Aorta (tissue), 5 donors: ENCODE measurements at regions not wholly inside any gene's neighbourhood (a gene's known extent, or its start where the extent isn't known, plus 50 kb on each side); places are given as distances from the start of the nearest gene placed in this dataset.

Experiments
- ATAC-seq: fragments of 200-7000 bp; cut with Tn5 transposase; one replicate; pipeline ENCODE4 v1.9.1; 2022; ENCODE audit warnings: moderate library complexity; ENCODE audit not compliant: low FRiP score
- DNase-seq, 2 donors: peaks; one replicate each; pipeline ENCODE4 v3.0.0-alpha.2; 2020
- H3K27ac ChIP-seq, 2 donors: one replicate each; pipeline ENCODE4 v1.5.1; 2013; ENCODE audit warnings: low read length in 2 of 2, mild to moderate bottlenecking in 2 of 2, moderate library complexity in 2 of 2, control low read depth in 1 of 2, inconsistent platforms in 1 of 2, low read depth in 1 of 2
- H3K27me3 ChIP-seq, 2 donors: one replicate each; pipeline ENCODE4 v1.6.1; 2013; ENCODE audit warnings: control low read depth in 1 of 2, low read length in 1 of 2, mild to moderate bottlenecking in 1 of 2, moderate library complexity in 1 of 2; ENCODE audit not compliant: insufficient read depth in 2 of 2, control insufficient read depth in 1 of 2
- H3K36me3 ChIP-seq, 2 donors: one replicate each; pipeline ENCODE4 v1.6.1; 2013; ENCODE audit warnings: control low read depth in 1 of 2, low read length in 1 of 2, mild to moderate bottlenecking in 1 of 2; ENCODE audit not compliant: insufficient read depth in 2 of 2, control insufficient read depth in 1 of 2
- H3K4me1 ChIP-seq, 2 donors: one replicate each; pipeline ENCODE4 v1.6.1; 2013; ENCODE audit warnings: low read length in 2 of 2, control low read depth in 1 of 2, mild to moderate bottlenecking in 1 of 2, moderate library complexity in 1 of 2; ENCODE audit not compliant: insufficient read depth in 2 of 2, control insufficient read depth in 1 of 2
- H3K4me3 ChIP-seq, 2 donors: one replicate each; pipeline ENCODE4 v1.5.1; 2013; ENCODE audit warnings: low read length in 2 of 2, control low read depth in 1 of 2, mild to moderate bottlenecking in 1 of 2
- H3K9me3 ChIP-seq: one replicate; pipeline ENCODE4 v1.6.1; 2013; ENCODE audit warnings: mild to moderate bottlenecking, low read length; ENCODE audit not compliant: control insufficient read depth
- WGBS, 2 donors: extraction: QIAGEN DNeasy Blood & Tissue Kit; methylation state at CpG; one replicate each; pipeline ENCODE4 v1.1.7; 2013; 5-methylcytosine and 5-hydroxymethylcytosine counted together
- intact Hi-C, 2 donors: fragments of 100-400 bp; cut with DNase I; formaldehyde crosslinking; loops; one replicate each; pipeline versions ENCODE4 v1.14.2 to v1.15.0; 2022
- donor health status: healthy with polysubstance abuse.
- donor health status: Bipolar disorder and iron deficiency.
- donor health status: DM: no; HTN: no; CAD: no.
- donor health status: DM: no; HTN: no; CAD: no.
- donor health status: DM: yes; HTN: yes; CAD: no.

GRCh38 chr5:114261989-114262388, 99.9 kb upstream of the KCNN2 start:
- 74 to 77% methylated on average over 3 of the region's 3 CpGs for WGBS, 2 donors
- intact Hi-C loops = no loop called here

GRCh38 chr5:114265432-114266060, 96.3 kb upstream of the KCNN2 start:
- WGBS, 2 donors = 30 to 41% methylated on average over 2 of the region's 2 CpGs

More at GRCh38 chr5:114261989-114262388, 99.9 kb upstream of the KCNN2 start:
- H3K4me1 ChIP-seq = no peaks in the 10 kb centered on the region
- DNase-seq (no peak), ATAC-seq (no peak)
- no peak overlapping the region for H3K27ac ChIP-seq
- H3K27me3 ChIP-seq = no peaks in the 10 kb centered on the region
- H3K36me3 ChIP-seq = no peaks in the 10 kb centered on the region
- H3K4me3 ChIP-seq = no peak overlapping the region
- no peaks in the 10 kb centered on the region for H3K9me3 ChIP-seq

GRCh38 chr5:114266374-114266773, 95.5 kb upstream of the KCNN2 start:
- DNase-seq (no peak), ATAC-seq (no peak)
- Histone ChIP-seq H3K9me3 (peaks cover 3% of the 10 kb centered on the region), H3K36me3 (no peaks in the 10 kb centered on the region), H3K27ac (no peak overlapping the region), H3K27me3 (no peaks in the 10 kb centered on the region), H3K4me1 (peaks cover 0 to 2% of the 10 kb centered on the region in 2 donors), H3K4me3 (no peak overlapping the region)
- intact Hi-C loops = no loop called here
- WGBS, 2 donors = 78 to 83% methylated on average over 1 of the region's 1 CpG

More at GRCh38 chr5:114265432-114266060, 96.3 kb upstream of the KCNN2 start:
- intact Hi-C loops = no loop called here
- Histone ChIP-seq H3K4me1 (peaks cover 0 to 2% of the 10 kb centered on the region in 2 donors), H3K27me3 (no peaks in the 10 kb centered on the region), H3K4me3 (no peak overlapping the region), H3K36me3 (no peaks in the 10 kb centered on the region), H3K27ac (no peak overlapping the region), H3K9me3 (peaks cover 3% of the 10 kb centered on the region)
- ATAC-seq (no peak), DNase-seq (no peak)

GRCh38 chr5:114296191-114296590, 65.7 kb upstream of the KCNN2 start:
- no peak for DNase-seq
- H3K9me3 ChIP-seq = no peaks in the 10 kb centered on the region
- no peaks in the 10 kb centered on the region for H3K27me3 ChIP-seq
- WGBS, 2 donors = 53 to 60% methylated on average over 1 of the region's 1 CpG
- intact Hi-C loops = no loop called here
- no peak overlapping the region for H3K4me3 ChIP-seq
- no peaks in the 10 kb centered on the region for H3K4me1 ChIP-seq
- no peak for ATAC-seq
- no peaks in the 10 kb centered on the region for H3K36me3 ChIP-seq
- H3K27ac ChIP-seq = no peak overlapping the region

- ATAC-seq (no peak), DNase-seq (no peak)
- WGBS, 2 donors = 63 to 65% methylated on average over 3 of the region's 3 CpGs
- no peaks in the 10 kb centered on the region for H3K4me1 ChIP-seq
- no peak overlapping the region for H3K27ac ChIP-seq
- H3K27me3 ChIP-seq = no peaks in the 10 kb centered on the region
- intact Hi-C loops = no loop called here
- no peak overlapping the region for H3K4me3 ChIP-seq
- H3K36me3 ChIP-seq = no peaks in the 10 kb centered on the region
- no peaks in the 10 kb centered on the region for H3K9me3 ChIP-seq
Measured at GRCh38 chr5:114297915-114298314, 64.0 kb upstream of the KCNN2 start.

GRCh38 chr5:114305402-114306207, 56.3 kb upstream of the KCNN2 start:
- no peak overlapping the region for H3K27ac ChIP-seq
- H3K4me3 ChIP-seq = no peak overlapping the region
- WGBS, 2 donors = 50 to 77% methylated on average over 1 of the region's 1 CpG
- no peaks in the 10 kb centered on the region for H3K4me1 ChIP-seq
- no peaks in the 10 kb centered on the region for H3K9me3 ChIP-seq
- ATAC-seq (no peak), DNase-seq (no peak)
- no peaks in the 10 kb centered on the region for H3K27me3 ChIP-seq
- no peaks in the 10 kb centered on the region for H3K36me3 ChIP-seq
- intact Hi-C loops = no loop called here

- intact Hi-C loops = no loop called here
Measured at GRCh38 chr5:114308017-114308416, 53.9 kb upstream of the KCNN2 start.

GRCh38 chr5:114308508-114308907, 53.4 kb upstream of the KCNN2 start:
- Histone ChIP-seq H3K36me3 (no peaks in the 10 kb centered on the region), H3K27me3 (no peaks in the 10 kb centered on the region), H3K4me1 (no peaks in the 10 kb centered on the region), H3K27ac (no peak overlapping the region), H3K9me3 (no peaks in the 10 kb centered on the region), H3K4me3 (no peak overlapping the region)
- no peak for ATAC-seq
- intact Hi-C loops = no loop called here
- no peak for DNase-seq
- 96 to 100% methylated on average over 1 of the region's 1 CpG for WGBS, 2 donors

More at GRCh38 chr5:114308017-114308416, 53.9 kb upstream of the KCNN2 start:
- Histone ChIP-seq H3K27ac (no peak overlapping the region), H3K9me3 (no peaks in the 10 kb centered on the region), H3K4me3 (no peak overlapping the region), H3K36me3 (no peaks in the 10 kb centered on the region), H3K27me3 (no peaks in the 10 kb centered on the region), H3K4me1 (no peaks in the 10 kb centered on the region)
- ATAC-seq (no peak), DNase-seq (no peak)
- 55 to 65% methylated on average over 1 of the region's 1 CpG for WGBS, 2 donors

GRCh38 chr5:114310666-114311065, 51.2 kb upstream of the KCNN2 start:
- Histone ChIP-seq H3K36me3 (no peaks in the 10 kb centered on the region), H3K27ac (no peak overlapping the region), H3K27me3 (no peaks in the 10 kb centered on the region), H3K9me3 (no peaks in the 10 kb centered on the region), H3K4me1 (no peaks in the 10 kb centered on the region), H3K4me3 (no peak overlapping the region)
- WGBS, 2 donors = 67 to 73% methylated on average over 2 of the region's 2 CpGs
- no peak for DNase-seq
- no peak for ATAC-seq
- intact Hi-C loops = no loop called here
